ENCODE measurements at regions not wholly inside any gene's neighbourhood (a gene's known extent, or its start where the extent isn't known, plus 50 kb on each side); places are given as distances from the start of the nearest gene placed in this dataset.

DNA sequence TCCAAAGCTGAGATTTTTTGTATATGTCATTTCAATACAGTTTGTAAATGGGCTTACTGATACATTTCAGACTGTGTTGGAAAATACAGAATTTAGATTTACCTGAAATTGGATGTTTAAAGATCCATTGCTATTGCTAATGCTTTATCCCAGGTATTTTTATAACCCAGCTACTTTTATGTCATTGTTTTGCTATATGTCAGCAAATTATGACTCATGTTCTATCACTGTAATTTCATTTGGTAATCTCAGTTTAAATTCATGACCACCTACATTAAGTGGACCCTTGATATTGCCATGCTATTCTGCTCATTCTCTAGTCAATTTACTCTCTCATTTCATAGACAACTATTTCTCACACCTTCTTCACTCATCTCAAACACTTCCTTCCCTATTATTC is 281.2 kb downstream of the IPO8 start:
- TF ChIP-seq, protein P1, sequence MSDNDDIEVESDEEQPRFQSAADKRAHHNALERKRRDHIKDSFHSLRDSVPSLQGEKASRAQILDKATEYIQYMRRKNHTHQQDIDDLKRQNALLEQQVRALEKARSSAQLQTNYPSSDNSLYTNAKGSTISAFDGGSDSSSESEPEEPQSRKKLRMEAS (IDR thresholded peaks at IDR 0.05): no peak
- TF ChIP-seq TAF1 (conservative IDR thresholded peaks at IDR 0.05) (no peak), FOXA1 (IDR thresholded peaks at IDR 0.05) (no peak), CTCF (IDR thresholded peaks at IDR 0.05; ENCODE audit: low read depth, low read length, missing input control) (no peak)
- TF ChIP-seq, protein P2, sequence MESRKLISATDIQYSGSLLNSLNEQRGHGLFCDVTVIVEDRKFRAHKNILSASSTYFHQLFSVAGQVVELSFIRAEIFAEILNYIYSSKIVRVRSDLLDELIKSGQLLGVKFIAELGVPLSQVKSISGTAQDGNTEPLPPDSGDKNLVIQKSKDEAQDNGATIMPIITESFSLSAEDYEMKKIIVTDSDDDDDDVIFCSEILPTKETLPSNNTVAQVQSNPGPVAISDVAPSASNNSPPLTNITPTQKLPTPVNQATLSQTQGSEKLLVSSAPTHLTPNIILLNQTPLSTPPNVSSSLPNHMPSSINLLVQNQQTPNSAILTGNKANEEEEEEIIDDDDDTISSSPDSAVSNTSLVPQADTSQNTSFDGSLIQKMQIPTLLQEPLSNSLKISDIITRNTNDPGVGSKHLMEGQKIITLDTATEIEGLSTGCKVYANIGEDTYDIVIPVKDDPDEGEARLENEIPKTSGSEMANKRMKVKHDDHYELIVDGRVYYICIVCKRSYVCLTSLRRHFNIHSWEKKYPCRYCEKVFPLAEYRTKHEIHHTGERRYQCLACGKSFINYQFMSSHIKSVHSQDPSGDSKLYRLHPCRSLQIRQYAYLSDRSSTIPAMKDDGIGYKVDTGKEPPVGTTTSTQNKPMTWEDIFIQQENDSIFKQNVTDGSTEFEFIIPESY (IDR thresholded peaks at IDR 0.05): no peak
